ENCODE measurements at regions not wholly inside any gene's neighbourhood (a gene's known extent, or its start where the extent isn't known, plus 50 kb on each side); places are given as distances from the start of the nearest gene placed in this dataset.

DNA sequence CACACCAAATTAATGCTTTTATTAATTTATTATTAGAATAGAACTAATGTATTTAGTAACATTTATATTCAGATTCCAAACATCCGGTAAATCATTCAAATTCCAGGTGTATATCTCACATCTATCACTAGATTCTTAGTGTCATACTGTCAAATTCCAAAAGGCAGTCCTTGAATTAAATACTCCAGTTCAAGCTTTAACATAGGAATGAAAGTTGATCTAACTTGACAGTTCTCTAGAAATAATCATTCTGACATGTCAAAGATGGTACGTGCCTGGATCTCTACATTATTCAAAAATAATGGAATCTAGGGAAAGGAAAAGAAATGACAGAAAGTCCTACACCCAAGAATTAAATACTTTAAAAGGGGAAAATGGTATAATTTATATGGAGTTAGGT is 1161.5 kb downstream of the PCDH9 start:
- Histone ChIP-seq H2AFZ (ENCODE audit: low read length) (no peak overlapping the region), H3K4me2 (ENCODE audit: low read depth, low read length) (no peak overlapping the region), H3K9me3 (ENCODE audit: low read length) (no peaks in the 10 kb centered on the region), H3K27me3 (ENCODE audit: control insufficient read depth in 1 of 2, insufficient read depth in 2 of 2, low read length in 2 of 2) (no peaks in the 10 kb centered on the region), H3K4me1 (ENCODE audit: insufficient read depth, low read length) (no peaks in the 10 kb centered on the region), H3K27ac (ENCODE audit: extremely low read length, insufficient read depth, low read length) (no peak overlapping the region), H3K4me3 (replicated peaks in 1 of 3; ENCODE audit: insufficient read depth in 1 of 3, low read depth in 2 of 3, low read length in 3 of 3) (no peak overlapping the region), H3K9ac (ENCODE audit: insufficient read depth, low read depth, low read length) (no peak overlapping the region), H3K79me2 (ENCODE audit: insufficient read depth, low read length) (no peaks in the 10 kb centered on the region), H4K20me1 (ENCODE audit: insufficient read depth, low read length) (no peaks in the 10 kb centered on the region), H3K36me3 (replicated peaks in 1 of 2; ENCODE audit: control insufficient read depth in 1 of 2, insufficient read depth in 2 of 2, low read length in 2 of 2) (no peaks in the 10 kb centered on the region)
- ChIA-PET POLR2A (no interaction called here), CTCF (ENCODE audit: low intra/inter-chr PET ratio, low total read pairs) (no interaction called here)
- no peak for FAIRE-seq
- intact Hi-C loops (cut with micrococcal nuclease; ENCODE audit: unreplicated experiment): no loop called here
- no TSS peak for BruUV-seq (replicated peaks)
- no peak for ATAC-seq
- DNase-seq (ENCODE audit: low spot score): no peak
- in situ Hi-C loops (cut with HindIII; ENCODE audit: extremely low pct_ligation_motif_present, low pct_unique_long_range_greater_than_20kb): no loop called here
- WGBS (ENCODE audit: low lambda C conversion rate): 3% methylated on average over 2 of the region's 2 CpGs
- TF ChIP-seq MIER3 (CRISPR knock-in tag; IDR thresholded peaks at IDR 0.05; ENCODE audit: borderline replicate concordance): no peak
- TF ChIP-seq FOXJ3 (CRISPR knock-in tag; IDR thresholded peaks at IDR 0.05; ENCODE audit: borderline replicate concordance): no peak
- no peak for TF ChIP-seq ZMYM2 (CRISPR knock-in tag; IDR thresholded peaks at IDR 0.05)
- TF ChIP-seq HOXA5 (CRISPR knock-in tag; IDR thresholded peaks at IDR 0.05): no peak
- no peak for TF ChIP-seq KLF12 (CRISPR knock-in tag; IDR thresholded peaks at IDR 0.05; ENCODE audit: borderline replicate concordance)
- no peak for TF ChIP-seq DNMT1 (CRISPR knock-in tag; IDR thresholded peaks at IDR 0.05)
- TF ChIP-seq YEATS4 (CRISPR knock-in tag; IDR thresholded peaks at IDR 0.05; ENCODE audit: borderline replicate concordance): no peak
- TF ChIP-seq, protein P1, sequence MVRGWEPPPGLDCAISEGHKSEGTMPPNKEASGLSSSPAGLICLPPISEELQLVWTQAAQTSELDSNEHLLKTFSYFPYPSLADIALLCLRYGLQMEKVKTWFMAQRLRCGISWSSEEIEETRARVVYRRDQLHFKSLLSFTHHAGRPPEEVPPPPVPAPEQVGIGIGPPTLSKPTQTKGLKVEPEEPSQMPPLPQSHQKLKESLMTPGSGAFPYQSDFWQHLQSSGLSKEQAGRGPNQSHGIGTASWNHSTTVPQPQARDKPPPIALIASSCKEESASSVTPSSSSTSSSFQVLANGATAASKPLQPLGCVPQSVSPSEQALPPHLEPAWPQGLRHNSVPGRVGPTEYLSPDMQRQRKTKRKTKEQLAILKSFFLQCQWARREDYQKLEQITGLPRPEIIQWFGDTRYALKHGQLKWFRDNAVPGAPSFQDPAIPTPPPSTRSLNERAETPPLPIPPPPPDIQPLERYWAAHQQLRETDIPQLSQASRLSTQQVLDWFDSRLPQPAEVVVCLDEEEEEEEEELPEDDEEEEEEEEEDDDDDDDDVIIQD (CRISPR knock-in tag; IDR thresholded peaks at IDR 0.05; ENCODE audit: low read depth): no peak
- no peak for TF ChIP-seq TEAD2 (CRISPR knock-in tag; IDR thresholded peaks at IDR 0.05)
- TF ChIP-seq ZNF703 (CRISPR knock-in tag; IDR thresholded peaks at IDR 0.05; ENCODE audit: borderline replicate concordance): no peak
